H9 (cell line): ENCODE measurements at regions not wholly inside any gene's neighbourhood (a gene's known extent, or its start where the extent isn't known, plus 50 kb on each side); places are given as distances from the start of the nearest gene placed in this dataset.

ENCODE experiments used
- DNase-seq: peaks from one replicate; pipeline ENCODE4 v3.0.0-alpha.2; 2017
- H2AFZ ChIP-seq: one replicate; pipeline ENCODE4 v1.6.1; 2013; ENCODE audit warnings: mild to moderate bottlenecking, low read length, control low read depth, moderate library complexity
- H2AK5ac ChIP-seq: 2 replicates; pipeline ENCODE4 v1.6.1; 2013; ENCODE audit warnings: low read length, control low read depth, mixed read lengths; ENCODE audit not compliant: insufficient read length
- H2BK120ac ChIP-seq: one replicate; pipeline ENCODE4 v1.6.1; 2013; ENCODE audit warnings: low read depth, mild to moderate bottlenecking, low read length, control low read depth, inconsistent platforms; ENCODE audit not compliant: poor library complexity, severe bottlenecking
- H2BK12ac ChIP-seq: 2 replicates; pipeline ENCODE4 v1.6.1; 2013; ENCODE audit warnings: low read length, control low read depth, mixed read lengths, low read depth; ENCODE audit not compliant: insufficient read length
- H2BK15ac ChIP-seq: 2 replicates; pipeline ENCODE4 v1.6.1; 2013; ENCODE audit warnings: low read depth, low read length, control low read depth
- H2BK20ac ChIP-seq: one replicate; pipeline ENCODE4 v1.6.1; 2013; ENCODE audit warnings: low read depth, mild to moderate bottlenecking, low read length, control low read depth, inconsistent platforms; ENCODE audit not compliant: poor library complexity, severe bottlenecking
- H2BK5ac ChIP-seq: 2 replicates; pipeline ENCODE4 v1.6.1; 2013; ENCODE audit warnings: low read length, control low read depth, mixed read lengths; ENCODE audit not compliant: insufficient read length
- H3K14ac ChIP-seq: 2 replicates; pipeline ENCODE4 v1.6.1; 2013; ENCODE audit warnings: low read length, control low read depth; ENCODE audit not compliant: insufficient read depth
- H3K18ac ChIP-seq: 2 replicates; pipeline ENCODE4 v1.6.1; 2013; ENCODE audit warnings: low read depth, mild to moderate bottlenecking, mixed read lengths, low read length, control low read depth; ENCODE audit not compliant: insufficient read length
- H3K23ac ChIP-seq: 2 replicates; pipeline ENCODE4 v1.6.1; 2013; ENCODE audit warnings: low read length, control low read depth, mixed read lengths, low read depth; ENCODE audit not compliant: insufficient read length
- H3K23me2 ChIP-seq: 2 replicates; pipeline ENCODE4 v1.6.1; 2013; ENCODE audit warnings: low read depth, mild to moderate bottlenecking, mixed read lengths, low read length, control low read depth; ENCODE audit not compliant: insufficient read length, poor library complexity, severe bottlenecking
- H3K27ac ChIP-seq: 2 replicates; pipeline ENCODE4 v1.5.1; 2013; ENCODE audit warnings: low read length, control low read depth, mixed read lengths, low read depth; ENCODE audit not compliant: insufficient read length
- H3K27me3 ChIP-seq: 2 replicates; pipeline ENCODE4 v1.6.1; 2013; ENCODE audit warnings: low read length, control low read depth, inconsistent platforms; ENCODE audit not compliant: insufficient read depth
- H3K4ac ChIP-seq: 2 replicates; pipeline ENCODE4 v1.6.1; 2013; ENCODE audit warnings: low read depth, mild to moderate bottlenecking, control low read depth, inconsistent platforms, low read length, moderate library complexity
- H3K4me1 ChIP-seq: 2 replicates; pipeline ENCODE4 v1.6.1; 2013; ENCODE audit warnings: low read length, control low read depth, inconsistent platforms; ENCODE audit not compliant: insufficient read depth
- H3K4me2 ChIP-seq: 2 replicates; pipeline ENCODE4 v1.6.1; 2013; ENCODE audit warnings: low read length, control low read depth, mixed read lengths; ENCODE audit not compliant: insufficient read length, insufficient read depth
- H3K56ac ChIP-seq: 2 replicates; pipeline ENCODE4 v1.6.1; 2013; ENCODE audit warnings: low read depth, mild to moderate bottlenecking, mixed read lengths, low read length, control low read depth; ENCODE audit not compliant: insufficient read length
- H3K79me1 ChIP-seq: 2 replicates; pipeline ENCODE4 v1.6.1; 2013; ENCODE audit warnings: low read depth, mild to moderate bottlenecking, moderate library complexity, low read length, control low read depth, inconsistent platforms; ENCODE audit not compliant: insufficient read depth, poor library complexity, severe bottlenecking
- H3K79me2 ChIP-seq: 2 replicates; pipeline ENCODE4 v1.6.1; 2013; ENCODE audit warnings: low read length, control low read depth, inconsistent platforms; ENCODE audit not compliant: insufficient read depth
- H3K9ac ChIP-seq: 2 replicates; pipeline ENCODE4 v1.6.1; 2013; ENCODE audit warnings: low read length, control low read depth, mixed read lengths; ENCODE audit not compliant: insufficient read length; ENCODE audit errors: extremely low read depth
- H3K9me3 ChIP-seq: one replicate; pipeline ENCODE4 v1.6.1; 2013; ENCODE audit warnings: low read depth, low read length, inconsistent platforms; ENCODE audit not compliant: control insufficient read depth
- H3T11ph ChIP-seq: one replicate; pipeline ENCODE4 v1.6.1; 2013; ENCODE audit warnings: mild to moderate bottlenecking, low read length, control low read depth, inconsistent platforms
- H4K20me1 ChIP-seq: one replicate; pipeline ENCODE4 v1.6.1; 2013; ENCODE audit not compliant: control insufficient read depth, insufficient read length, insufficient read depth
- H4K5ac ChIP-seq: 2 replicates; pipeline ENCODE4 v1.6.1; 2013; ENCODE audit warnings: low read depth, mild to moderate bottlenecking, mixed read lengths, low read length, control low read depth; ENCODE audit not compliant: insufficient read length
- H4K8ac ChIP-seq: replicated peaks from 2 replicates; pipeline ENCODE4 v1.6.1; 2013; ENCODE audit warnings: low read length, control low read depth, mixed read lengths, low read depth; ENCODE audit not compliant: insufficient read length
- H4K91ac ChIP-seq: 2 replicates; pipeline ENCODE4 v1.6.1; 2013; ENCODE audit warnings: low read depth, mild to moderate bottlenecking, moderate library complexity, mixed read lengths, low read length, control low read depth; ENCODE audit not compliant: insufficient read length
- H3K27ac Mint-ChIP-seq, 3 experiments: 2 replicates in 2 of 3; 3 replicates in 1 of 3; pipeline ENCODE4 v1.8.0; 2020 to 2021; ENCODE audit warnings: mixed read lengths in 3 of 3, mild to moderate bottlenecking in 1 of 3, moderate library complexity in 1 of 3
- H3K27me3 Mint-ChIP-seq: 2 replicates; pipeline ENCODE4 v1.8.0; 2021; ENCODE audit warnings: low read depth, mild to moderate bottlenecking, moderate library complexity, mixed read lengths
- H3K36me3 Mint-ChIP-seq, 3 experiments: 2 replicates in 2 of 3; 3 replicates in 1 of 3; pipeline ENCODE4 v1.8.0; 2020 to 2021; ENCODE audit warnings: low read depth in 3 of 3, mixed read lengths in 3 of 3; ENCODE audit not compliant: insufficient read depth in 1 of 3
- H3K4me1 Mint-ChIP-seq, 2 experiments: 2 replicates each; pipeline ENCODE4 v1.8.0; 2020; ENCODE audit warnings: mixed read lengths in 2 of 2
- H3K4me3 Mint-ChIP-seq, 2 experiments: 2 replicates in 1 of 2; 3 replicates in 1 of 2; pipeline ENCODE4 v1.8.0; 2020 to 2021; ENCODE audit warnings: mild to moderate bottlenecking in 2 of 2, mixed read lengths in 2 of 2, moderate library complexity in 1 of 2
- H3K9me3 Mint-ChIP-seq, 2 experiments: 2 replicates in 1 of 2; 3 replicates in 1 of 2; pipeline ENCODE4 v1.8.0; 2020; ENCODE audit warnings: mild to moderate bottlenecking in 2 of 2, mixed read lengths in 2 of 2, moderate library complexity in 1 of 2
- CTCF ChIP-seq: fragments of 200-600 bp; sonication (generic); conservative IDR thresholded peaks from 3 replicates; pipeline ENCODE4 v1.8.0; 2021; ENCODE audit warnings: antibody characterized with exemption, mild to moderate bottlenecking
- WGBS: extraction: QIAGEN DNeasy Blood & Tissue Kit; methylation state at CpG from one replicate; pipeline ENCODE4 v1.1.7; 2013; ENCODE audit warnings: missing lambda C conversion rate, low lambda C conversion rate, mixed read lengths; ENCODE audit not compliant: insufficient read length; ENCODE audit errors: extremely low coverage; 5-methylcytosine and 5-hydroxymethylcytosine counted together

GRCh38 chr19:56974556-56975207 lies 134.2 kb upstream of the PEG3 start:
- Mint-ChIP-seq H3K36me3 (peaks cover 20 to 36% (median 21%) of the 10 kb centered on the region in 3 experiments; a peak in 6 of 7 replicates), H3K27ac (no peak overlapping the region), H3K4me3 (no peak overlapping the region), H3K27me3 (peaks cover 2% of the 10 kb centered on the region; the same call in 1 of the 2 replicates), H3K9me3 (peaks cover 94 to 99% of the 10 kb centered on the region in 2 experiments), H3K4me1 (no peaks in the 10 kb centered on the region)
- no peak overlapping the region for H2BK5ac ChIP-seq
- no peaks in the 10 kb centered on the region for H3K27me3 ChIP-seq
- H3K4ac ChIP-seq = no peak overlapping the region
- no peaks in the 10 kb centered on the region for H3K79me1 ChIP-seq
- no peak overlapping the region for H4K91ac ChIP-seq
- TF ChIP-seq CTCF = no peak
- no peak overlapping the region for H3K27ac ChIP-seq
- H3K18ac ChIP-seq = no peak overlapping the region
- no peak overlapping the region for H2BK15ac ChIP-seq
- H2AFZ ChIP-seq = no peak overlapping the region
- H2BK12ac ChIP-seq = no peak overlapping the region
- no peak overlapping the region for H3K4me2 ChIP-seq
- H3K14ac ChIP-seq = no peak overlapping the region
- WGBS = no CpG with 5 or more reads among the region's 8 CpGs
- no peak for DNase-seq
- no peaks in the 10 kb centered on the region for H4K20me1 ChIP-seq
- H2BK20ac ChIP-seq = no peak overlapping the region
- no peak overlapping the region for H2AK5ac ChIP-seq
- no peak overlapping the region for H4K8ac ChIP-seq
- no peak overlapping the region for H3K56ac ChIP-seq
- no peak overlapping the region for H3K23ac ChIP-seq
- no peaks in the 10 kb centered on the region for H3K23me2 ChIP-seq
- no peaks in the 10 kb centered on the region for H3K4me1 ChIP-seq
- H4K5ac ChIP-seq = no peak overlapping the region
- H3T11ph ChIP-seq = no peak overlapping the region
- H3K79me2 ChIP-seq = no peaks in the 10 kb centered on the region
- H3K9me3 ChIP-seq = peaks cover 93% of the 10 kb centered on the region
- H2BK120ac ChIP-seq = no peak overlapping the region
- no peak overlapping the region for H3K9ac ChIP-seq
